DMS 273 treated with DMSO at 0.1 percent for 48 hours (cell line): ENCODE measurements at regions not wholly inside any gene's neighbourhood (a gene's known extent, or its start where the extent isn't known, plus 50 kb on each side); places are given as distances from the start of the nearest gene placed in this dataset.
"Not testable (repeated sequence)": the region's sequence is repeated elsewhere in the genome, so short reads cannot be mapped to it uniquely, and the experiment has no call there.

Source experiments
- DNase-seq: peaks from one replicate; lab custom pipeline; 2025; lab: John Stamatoyannopoulos, UW

- DNase-seq, result no peak
These were observed 161.8 kb upstream of the LDB2 start for GRCh38 chr4:17060230-17060629.

DNA sequence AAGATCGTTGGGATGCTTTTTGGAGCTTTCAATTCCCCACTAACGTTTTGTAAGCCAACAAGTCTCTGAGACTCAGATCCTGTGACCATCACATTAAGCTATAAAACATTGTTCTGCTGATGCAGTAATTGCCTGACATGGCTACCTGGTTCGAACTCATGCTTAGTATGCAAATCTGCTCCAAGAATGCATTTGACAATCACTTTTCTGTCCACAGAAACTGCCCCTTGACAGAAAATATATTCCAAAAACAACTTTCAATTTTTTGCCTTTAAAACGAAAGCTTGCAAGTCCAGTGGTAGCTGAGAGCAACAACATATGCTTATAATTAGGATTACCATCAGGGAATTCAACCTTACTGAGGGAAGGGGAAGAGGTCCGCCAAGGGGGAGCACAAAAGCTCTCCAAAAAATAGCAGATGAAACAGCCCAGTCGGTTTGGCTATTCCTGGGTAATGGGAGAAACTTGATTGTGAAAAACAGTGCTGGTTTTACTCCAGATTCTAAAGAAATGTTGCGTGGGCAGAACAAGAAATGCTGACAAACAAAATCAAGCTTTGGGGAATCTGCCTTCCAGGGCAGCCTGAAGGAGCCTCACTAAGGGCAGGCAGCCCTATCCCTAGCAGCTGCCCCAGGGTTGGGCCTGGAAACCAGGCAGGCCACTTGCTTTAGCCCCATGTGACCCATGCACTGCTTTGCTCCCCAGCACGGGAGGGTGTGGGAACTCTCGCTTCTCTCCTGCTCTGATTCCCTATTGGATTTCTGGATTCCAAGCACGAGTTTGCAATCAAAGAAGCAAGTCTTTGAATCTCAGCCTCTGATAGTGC, 160.7 kb upstream of the LDB2 start:
- DNase-seq, result peak; percentile 15

- DNase-seq, result peak; percentile 77
These were observed 160.1 kb upstream of the LDB2 start for GRCh38 chr4:17058536-17058915.

DNA sequence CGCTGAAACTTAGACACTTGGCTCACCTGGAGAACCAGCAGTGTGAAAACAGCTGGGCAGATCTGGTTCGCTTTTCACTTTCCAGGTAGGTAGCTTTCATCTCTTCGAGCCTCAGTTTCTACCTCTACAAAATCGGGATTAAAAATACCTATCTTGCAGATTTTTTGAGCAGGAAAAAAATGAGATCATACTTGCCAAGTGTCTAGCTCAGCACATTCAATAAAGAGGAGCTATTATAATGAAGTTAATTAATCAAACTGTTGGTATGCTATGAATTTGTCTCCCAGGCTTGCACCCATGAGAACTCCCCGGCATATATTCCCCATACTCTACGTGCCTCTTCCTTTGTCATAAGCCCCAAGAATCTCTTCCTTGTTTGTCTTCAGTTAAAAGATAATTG, 158.6 kb upstream of the LDB2 start:
- no peak for DNase-seq

GRCh38 chr4:17055788-17056187, 157.3 kb upstream of the LDB2 start:
- no peak for DNase-seq

- DNase-seq, result no peak
These were observed 147.4 kb upstream of the LDB2 start for GRCh38 chr4:17045866-17046265.

- DNase-seq, result no peak
These were observed 140.2 kb upstream of the LDB2 start for GRCh38 chr4:17038510-17039176.

GRCh38 chr4:17033768-17034181, 135.3 kb upstream of the LDB2 start:
- DNase-seq, result no peak

- DNase-seq, result no peak
These were observed 134.8 kb upstream of the LDB2 start for GRCh38 chr4:17033025-17033767.

GRCh38 chr4:17030543-17030942, 132.1 kb upstream of the LDB2 start:
- DNase-seq, result no peak

DNA sequence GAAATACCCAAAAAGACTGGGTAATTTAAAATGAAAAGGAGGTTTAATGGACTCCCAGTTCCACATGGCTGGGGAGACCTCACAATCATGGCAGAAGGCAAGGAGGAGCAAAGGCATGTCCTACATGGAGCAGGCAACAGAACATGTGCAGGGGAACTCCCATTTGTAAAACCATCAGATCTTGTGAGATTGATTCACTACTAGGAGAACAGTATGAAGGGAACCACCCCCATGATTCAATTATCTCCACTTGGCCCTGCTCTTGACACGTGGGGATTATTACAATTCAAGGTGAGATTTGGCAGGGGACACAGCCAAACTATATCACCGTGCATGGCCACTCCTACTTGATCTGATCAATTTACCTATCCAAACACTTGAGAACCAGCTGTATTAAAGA, 131.5 kb upstream of the LDB2 start:
- DNase-seq, result no peak

DNA sequence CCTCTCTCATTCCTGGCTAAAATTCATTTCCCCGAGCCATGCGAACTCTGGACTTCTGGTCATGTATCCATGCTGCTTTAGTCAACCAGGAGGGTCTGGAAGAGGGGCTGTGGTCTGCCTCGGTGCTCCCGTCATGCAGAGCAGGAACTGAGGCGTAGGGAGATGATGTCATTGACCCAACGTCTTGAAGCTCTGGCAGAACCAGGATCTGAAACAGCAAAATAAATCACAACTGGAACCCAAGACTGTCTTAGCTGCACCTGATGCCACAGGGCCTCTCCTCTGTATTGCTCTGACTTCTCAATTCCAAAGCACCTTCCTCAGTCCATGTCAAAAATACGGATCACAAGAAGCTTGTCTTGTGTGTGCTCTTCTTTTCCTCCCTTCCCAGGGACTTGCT, 131.0 kb upstream of the LDB2 start:
- no peak for DNase-seq

GRCh38 chr4:17027495-17027894, 129.1 kb upstream of the LDB2 start:
- no peak for DNase-seq

GRCh38 chr4:17024425-17024824, 126.0 kb upstream of the LDB2 start:
- no peak for DNase-seq

GRCh38 chr4:17020901-17021300, 122.5 kb upstream of the LDB2 start:
- no peak for DNase-seq

DNA sequence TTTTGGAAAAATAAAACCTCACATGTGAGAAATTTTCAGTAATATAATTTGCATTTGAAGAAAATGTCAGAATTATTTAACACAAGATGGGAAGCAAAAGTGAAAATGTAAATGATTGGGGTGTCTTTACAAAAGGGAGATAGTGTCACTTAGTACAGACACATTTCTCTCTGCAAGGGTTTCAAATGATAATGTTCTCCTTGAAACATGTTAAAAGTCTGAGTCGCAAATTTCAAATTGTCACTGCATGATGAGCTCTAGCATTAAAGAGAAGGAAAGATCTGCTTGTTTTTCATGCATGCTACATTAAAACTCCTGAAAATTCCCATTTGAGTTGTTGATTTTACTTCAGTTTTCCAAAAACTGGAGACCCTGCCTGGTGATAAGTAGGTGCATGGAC, 122.0 kb upstream of the LDB2 start:
- no peak for DNase-seq

DNA sequence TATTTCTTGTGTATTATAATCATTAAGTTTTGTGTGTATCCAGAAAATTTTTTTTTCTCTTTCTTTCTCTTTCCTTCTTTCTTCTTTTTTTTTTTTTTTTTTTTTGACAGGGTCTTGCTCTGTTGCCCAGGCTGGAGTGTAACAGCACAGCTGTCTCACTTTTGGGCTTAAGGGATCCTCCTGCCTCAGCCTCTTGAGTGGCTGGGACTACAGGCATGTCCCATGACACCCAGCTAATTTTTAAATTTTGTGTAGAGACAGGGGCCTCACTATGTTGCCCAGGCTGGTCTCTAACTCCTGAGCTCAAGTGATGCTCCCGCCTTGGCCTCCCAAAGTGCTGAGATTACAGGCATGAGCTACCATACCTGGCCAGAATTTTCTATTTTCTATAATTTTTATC, 120.2 kb upstream of the LDB2 start:
- not testable (repeated sequence) for DNase-seq

DNA sequence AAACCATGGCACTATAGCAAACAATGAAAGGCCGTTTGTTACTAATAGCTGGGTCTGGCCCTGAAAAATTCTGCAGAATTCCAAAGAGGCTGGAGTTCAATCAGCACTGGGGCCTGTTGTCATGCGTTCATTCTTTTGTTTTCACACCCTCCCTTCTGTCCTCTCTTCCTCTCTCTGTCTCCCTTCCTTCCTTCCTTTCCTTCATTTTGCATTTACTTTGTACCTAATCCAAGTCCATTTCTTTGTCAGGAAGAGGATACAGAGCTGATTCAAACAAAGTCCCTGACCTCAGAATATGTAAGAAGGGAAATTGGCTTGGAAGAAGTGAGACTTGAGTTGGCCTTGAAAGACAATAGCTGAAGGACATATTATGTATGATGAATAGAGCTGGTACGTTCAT, 119.6 kb upstream of the LDB2 start:
- no peak for DNase-seq

DNA sequence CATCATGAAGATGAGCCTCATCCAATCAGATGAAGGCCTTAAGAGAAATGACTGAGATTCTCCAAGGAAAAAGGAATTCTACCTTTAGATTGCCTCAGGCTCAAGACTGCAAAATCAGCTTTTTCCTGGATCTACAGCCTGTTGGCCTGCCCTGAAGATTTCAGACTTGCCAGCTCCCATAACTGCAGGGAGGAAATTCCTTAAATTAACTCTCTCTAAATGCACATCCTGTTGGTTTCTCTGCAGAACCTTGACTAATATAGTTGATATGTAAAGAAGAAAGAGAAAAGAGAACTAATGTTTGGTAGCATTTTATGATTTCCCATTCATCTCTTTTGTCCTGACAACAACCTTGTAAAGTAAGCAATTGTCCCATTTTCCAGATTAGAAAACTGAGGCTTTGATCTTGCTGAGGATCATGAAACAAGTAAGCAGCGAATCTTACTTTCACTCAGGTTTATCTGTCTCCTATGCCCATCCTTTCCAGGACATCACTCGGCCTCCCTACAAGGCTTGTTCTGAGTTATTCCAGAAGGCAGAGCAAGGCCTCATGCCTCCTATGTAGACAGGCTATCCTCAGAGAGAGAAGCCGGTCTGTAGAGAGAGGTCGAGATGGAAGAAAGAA, 115.0 kb upstream of the LDB2 start:
- DNase-seq, result no peak

- DNase-seq, result no peak
These were observed 114.0 kb upstream of the LDB2 start for GRCh38 chr4:17012451-17012850.

GRCh38 chr4:17010426-17011087, 112.1 kb upstream of the LDB2 start:
- no peak for DNase-seq

DNA sequence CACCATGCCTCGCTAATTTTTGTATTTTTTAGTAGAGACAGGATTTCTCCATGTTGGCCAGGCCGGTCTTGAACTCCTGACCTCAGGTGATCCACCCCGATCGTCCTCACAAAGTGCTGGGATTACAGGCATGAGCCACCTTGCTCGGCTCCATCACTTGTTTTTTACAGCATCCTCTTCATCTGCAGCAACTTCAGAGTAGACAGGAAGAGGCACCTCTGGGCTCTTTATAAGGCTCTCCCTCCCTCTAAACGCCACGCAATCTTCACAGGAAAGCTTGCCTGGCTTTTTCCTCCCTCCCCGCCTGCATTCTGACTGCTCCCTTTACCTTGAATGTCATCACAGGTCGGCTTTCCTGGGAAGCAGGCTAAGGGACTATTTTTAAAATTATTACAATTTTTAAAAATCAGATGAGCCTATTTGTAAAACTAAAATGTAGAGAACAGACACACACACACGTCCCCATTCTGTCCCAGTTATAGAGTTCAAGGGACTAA, 111.5 kb upstream of the LDB2 start:
- no peak for DNase-seq
